ENCODE measurements at regions not wholly inside any gene's neighbourhood (a gene's known extent, or its start where the extent isn't known, plus 50 kb on each side); places are given as distances from the start of the nearest gene placed in this dataset.
A peak's percentile ranks its signal among the peaks of the same experiment; 100 is the strongest.

GRCh38 chrX:567891-568290, 62.7 kb upstream of the SHOX start:
- H3K79me2 ChIP-seq (ENCODE audit: insufficient read depth, low read length), result no peaks in the 10 kb centered on the region
- H2AFZ ChIP-seq (ENCODE audit: low read depth, low read length), result no peak overlapping the region
- H4K20me1 ChIP-seq (ENCODE audit: insufficient read depth, low read length), result no peaks in the 10 kb centered on the region
- no peaks in the 10 kb centered on the region for H3K27me3 ChIP-seq (ENCODE audit: insufficient read depth, low read length, poor library complexity)
- no peaks in the 10 kb centered on the region for H3K4me1 ChIP-seq (ENCODE audit: insufficient read depth, low read length)
- no peaks in the 10 kb centered on the region for H3K9me3 ChIP-seq (ENCODE audit: insufficient read depth, low read length, severe bottlenecking)
- no peak overlapping the region for H3K27ac ChIP-seq (ENCODE audit: low read length)
- no peak for DNase-seq
- no peak overlapping the region for H3K4me2 ChIP-seq (ENCODE audit: insufficient read depth, low read length)
- H3K4me3 ChIP-seq (ENCODE audit: low read depth in 1 of 2, low read length in 2 of 2), result no peak overlapping the region
- no peak overlapping the region for H3K9ac ChIP-seq (ENCODE audit: low read depth, low read length)
- H3K36me3 ChIP-seq (ENCODE audit: insufficient read depth, low read length), result no peaks in the 10 kb centered on the region
- no peak for ATAC-seq (ENCODE audit: insufficient read depth, low read depth)
- TF ChIP-seq EZH2 (IDR thresholded peaks at IDR 0.05; ENCODE audit: borderline replicate concordance, low read depth, low read length, severe bottlenecking), result no peak
- TF ChIP-seq, protein P1, sequence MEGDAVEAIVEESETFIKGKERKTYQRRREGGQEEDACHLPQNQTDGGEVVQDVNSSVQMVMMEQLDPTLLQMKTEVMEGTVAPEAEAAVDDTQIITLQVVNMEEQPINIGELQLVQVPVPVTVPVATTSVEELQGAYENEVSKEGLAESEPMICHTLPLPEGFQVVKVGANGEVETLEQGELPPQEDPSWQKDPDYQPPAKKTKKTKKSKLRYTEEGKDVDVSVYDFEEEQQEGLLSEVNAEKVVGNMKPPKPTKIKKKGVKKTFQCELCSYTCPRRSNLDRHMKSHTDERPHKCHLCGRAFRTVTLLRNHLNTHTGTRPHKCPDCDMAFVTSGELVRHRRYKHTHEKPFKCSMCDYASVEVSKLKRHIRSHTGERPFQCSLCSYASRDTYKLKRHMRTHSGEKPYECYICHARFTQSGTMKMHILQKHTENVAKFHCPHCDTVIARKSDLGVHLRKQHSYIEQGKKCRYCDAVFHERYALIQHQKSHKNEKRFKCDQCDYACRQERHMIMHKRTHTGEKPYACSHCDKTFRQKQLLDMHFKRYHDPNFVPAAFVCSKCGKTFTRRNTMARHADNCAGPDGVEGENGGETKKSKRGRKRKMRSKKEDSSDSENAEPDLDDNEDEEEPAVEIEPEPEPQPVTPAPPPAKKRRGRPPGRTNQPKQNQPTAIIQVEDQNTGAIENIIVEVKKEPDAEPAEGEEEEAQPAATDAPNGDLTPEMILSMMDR (IDR thresholded peaks at IDR 0.05; ENCODE audit: borderline replicate concordance, extremely low read depth, low read length, poor library complexity, severe bottlenecking), result no peak

- H3K4me2 ChIP-seq (ENCODE audit: insufficient read depth, low read length), result no peak overlapping the region
- H3K4me1 ChIP-seq (ENCODE audit: insufficient read depth, low read length), result no peaks in the 10 kb centered on the region
- DNase-seq, result no peak
- no peak overlapping the region for H3K9ac ChIP-seq (ENCODE audit: low read depth, low read length)
- H4K20me1 ChIP-seq (ENCODE audit: insufficient read depth, low read length), result no peaks in the 10 kb centered on the region
- peak; percentile 47; the same call in 1 of the 3 replicates for ATAC-seq (ENCODE audit: insufficient read depth, low read depth)
- H3K4me3 ChIP-seq (ENCODE audit: low read depth in 1 of 2, low read length in 2 of 2), result no peak overlapping the region
- no peak overlapping the region for H3K27ac ChIP-seq (ENCODE audit: low read length)
- H2AFZ ChIP-seq (ENCODE audit: low read depth, low read length), result no peak overlapping the region
- H3K36me3 ChIP-seq (ENCODE audit: insufficient read depth, low read length), result no peaks in the 10 kb centered on the region
- H3K9me3 ChIP-seq (ENCODE audit: insufficient read depth, low read length, severe bottlenecking), result no peaks in the 10 kb centered on the region
- H3K79me2 ChIP-seq (ENCODE audit: insufficient read depth, low read length), result no peaks in the 10 kb centered on the region
- H3K27me3 ChIP-seq (ENCODE audit: insufficient read depth, low read length, poor library complexity), result no peaks in the 10 kb centered on the region
- no peak for TF ChIP-seq EZH2 (IDR thresholded peaks at IDR 0.05; ENCODE audit: borderline replicate concordance, low read depth, low read length, severe bottlenecking)
- TF ChIP-seq, protein P1 (IDR thresholded peaks at IDR 0.05; ENCODE audit: borderline replicate concordance, extremely low read depth, low read length, poor library complexity, severe bottlenecking), result no peak
These were observed 62.3 kb upstream of the SHOX start for GRCh38 chrX:568311-568710.

DNA sequence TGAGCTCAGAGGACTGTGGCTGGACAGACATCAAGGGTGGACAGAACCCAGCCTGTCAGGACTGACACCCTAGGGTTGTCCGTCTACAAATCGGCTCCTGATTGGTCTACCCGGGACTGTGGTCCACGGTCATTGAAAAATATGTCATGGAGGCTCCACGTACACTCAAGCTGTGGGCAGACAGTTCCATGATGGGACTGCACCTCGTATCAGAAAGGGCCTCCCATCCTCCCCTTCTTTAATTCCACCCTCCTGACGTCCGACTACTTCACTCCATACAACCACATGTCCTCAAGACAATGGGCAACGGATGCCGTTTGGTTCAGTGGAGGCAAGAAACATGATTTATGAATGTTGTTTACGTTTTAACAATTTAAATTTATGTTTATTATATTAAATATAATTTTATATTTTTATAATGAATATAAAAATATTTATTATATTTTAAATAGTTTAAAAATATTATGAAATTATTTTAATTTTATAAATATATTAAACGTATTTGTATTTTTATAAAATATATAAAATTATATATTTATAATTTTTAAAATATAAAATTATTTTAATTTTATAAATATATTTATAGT, 58.0 kb upstream of the SHOX start:
- no peaks in the 10 kb centered on the region for H4K20me1 ChIP-seq (ENCODE audit: insufficient read depth, low read length)
- H3K9me3 ChIP-seq (ENCODE audit: insufficient read depth, low read length, severe bottlenecking), result no peaks in the 10 kb centered on the region
- no peaks in the 10 kb centered on the region for H3K79me2 ChIP-seq (ENCODE audit: insufficient read depth, low read length)
- H3K27me3 ChIP-seq (ENCODE audit: insufficient read depth, low read length, poor library complexity), result no peaks in the 10 kb centered on the region
- TF ChIP-seq, protein P1 (IDR thresholded peaks at IDR 0.05; ENCODE audit: borderline replicate concordance, extremely low read depth, low read length, poor library complexity, severe bottlenecking), result no peak
- no peak for TF ChIP-seq EZH2 (IDR thresholded peaks at IDR 0.05; ENCODE audit: borderline replicate concordance, low read depth, low read length, severe bottlenecking)
- no peak overlapping the region for H2AFZ ChIP-seq (ENCODE audit: low read depth, low read length)
- H3K4me2 ChIP-seq (ENCODE audit: insufficient read depth, low read length), result no peak overlapping the region
- DNase-seq (no peak), ATAC-seq (ENCODE audit: insufficient read depth, low read depth) (peak; percentile 24; the same call in 1 of the 3 replicates)
- H3K36me3 ChIP-seq (ENCODE audit: insufficient read depth, low read length), result no peaks in the 10 kb centered on the region
- H3K4me3 ChIP-seq (ENCODE audit: low read depth in 1 of 2, low read length in 2 of 2), result no peak overlapping the region
- no peaks in the 10 kb centered on the region for H3K4me1 ChIP-seq (ENCODE audit: insufficient read depth, low read length)
- no peak overlapping the region for H3K27ac ChIP-seq (ENCODE audit: low read length)
- H3K9ac ChIP-seq (ENCODE audit: low read depth, low read length), result no peak overlapping the region
